H1 (cell line): ENCODE measurements at regions not wholly inside any gene's neighbourhood (a gene's known extent, or its start where the extent isn't known, plus 50 kb on each side); places are given as distances from the start of the nearest gene placed in this dataset.

ENCODE experiments used
- CTCF ChIA-PET: fragments of 300-600 bp; sonication (Branson Sonifier 250); formaldehyde crosslinking; loops from one replicate; lab custom pipeline; 2021; ENCODE audit not compliant: partially characterized antibody; lab: Charles Lee
- POLR2A ChIA-PET: fragments of 300-600 bp; sonication (Branson Sonifier 250); formaldehyde crosslinking; loops from one replicate; lab custom pipeline; 2021; ENCODE audit warnings: inconsistent platforms; ENCODE audit not compliant: partially characterized antibody; lab: Charles Lee
- DNase-seq, 2 experiments: peaks; one replicate each; pipeline versions ENCODE4 v3.0.0 to v3.0.0-alpha.2; 2010 to 2022; ENCODE audit warnings: low spot score in 2 of 2, low read depth in 1 of 2, mixed read lengths in 1 of 2
- FAIRE-seq: peaks from 2 replicates; lab custom pipeline; 2011; peaks lifted over from hg19 to GRCh38; lab: Jason Lieb, UNC
- H2AFZ ChIP-seq: 2 replicates; pipeline ENCODE4 v1.8.1; 2012; ENCODE audit warnings: low read length, inconsistent platforms
- H2AK5ac ChIP-seq: 2 replicates; pipeline ENCODE4 v1.6.1; 2013; ENCODE audit warnings: low read depth, low read length
- H2BK120ac ChIP-seq: replicated peaks from 2 replicates; pipeline ENCODE3; 2013; ENCODE audit warnings: low read depth, low read length, inconsistent platforms
- H2BK12ac ChIP-seq: 2 replicates; pipeline ENCODE4 v1.6.1; 2013; ENCODE audit warnings: low read depth, low read length
- H2BK15ac ChIP-seq: 2 replicates; pipeline ENCODE4 v1.6.1; 2013; ENCODE audit warnings: low read length
- H2BK20ac ChIP-seq: 2 replicates; pipeline ENCODE4 v1.6.1; 2013; ENCODE audit warnings: low read length
- H2BK5ac ChIP-seq: 2 replicates; pipeline ENCODE4 v1.6.1; 2013; ENCODE audit warnings: low read depth, low read length
- H3K14ac ChIP-seq: 2 replicates; pipeline ENCODE4 v1.6.1; 2013; ENCODE audit warnings: inconsistent platforms; ENCODE audit not compliant: insufficient read length
- H3K18ac ChIP-seq: 2 replicates; pipeline ENCODE4 v1.6.1; 2013; ENCODE audit warnings: low read length; ENCODE audit errors: extremely low read depth
- H3K23ac ChIP-seq: 2 replicates; pipeline ENCODE4 v1.6.1; 2013; ENCODE audit warnings: inconsistent platforms; ENCODE audit not compliant: insufficient read length
- H3K23me2 ChIP-seq: 2 replicates; pipeline ENCODE4 v1.6.1; 2013; ENCODE audit warnings: low read depth, low read length
- H3K27ac ChIP-seq: 2 replicates; pipeline ENCODE4 v1.6.1; 2011; ENCODE audit warnings: low read depth, low read length, inconsistent platforms
- H3K27me3 ChIP-seq, 4 experiments: replicated peaks in 1 of 4; 1 replicate in 1 of 4; 2 replicates in 3 of 4; pipeline versions ENCODE4 v1.6.1 to v1.8.1; 2011 to 2013; ENCODE audit warnings: low read length in 3 of 4, mild to moderate bottlenecking in 3 of 4, inconsistent platforms in 2 of 4, mixed read lengths in 2 of 4, moderate library complexity in 1 of 4; ENCODE audit not compliant: control insufficient read depth in 3 of 4, insufficient read depth in 3 of 4; ENCODE audit errors: extremely low read depth in 1 of 4
- H3K36me3 ChIP-seq, 4 experiments: 2 replicates each; pipeline versions ENCODE4 v1.6.1 to v1.8.1; 2011 to 2013; ENCODE audit warnings: mild to moderate bottlenecking in 4 of 4, low read length in 3 of 4, moderate library complexity in 2 of 4, control low read depth in 1 of 4, inconsistent platforms in 1 of 4; ENCODE audit not compliant: insufficient read depth in 4 of 4, control insufficient read depth in 2 of 4
- H3K4ac ChIP-seq: replicated peaks from 2 replicates; pipeline ENCODE3; 2013; ENCODE audit warnings: low read length, low read depth, mixed read lengths, inconsistent platforms; ENCODE audit not compliant: insufficient read length
- H3K4me1 ChIP-seq, 4 experiments: replicated peaks in 1 of 4; 1 replicate in 1 of 4; 2 replicates in 3 of 4; pipeline versions ENCODE4 v1.6.1 to v1.8.1; 2011 to 2013; ENCODE audit warnings: low read length in 3 of 4, inconsistent platforms in 2 of 4, mixed read lengths in 1 of 4; ENCODE audit not compliant: insufficient read depth in 4 of 4, control insufficient read depth in 3 of 4
- H3K4me2 ChIP-seq, 2 experiments: 2 replicates each; pipeline versions ENCODE4 v1.6.1 to v1.8.1; 2011 to 2013; ENCODE audit warnings: low read depth in 2 of 2, low read length in 2 of 2, control low read depth in 1 of 2, inconsistent platforms in 1 of 2, mild to moderate bottlenecking in 1 of 2; ENCODE audit not compliant: insufficient read depth in 1 of 2
- H3K4me3 ChIP-seq, 4 experiments: fragments of 200-600, 300-600 bp in 1 of 4; sonication (generic), shearing (Covaris generic), sonication (Bioruptor Twin) in 1 of 4; 2 replicates each; pipeline versions ENCODE4 v1.5.1 to v1.8.1; 2011 to 2016; ENCODE audit warnings: low read length in 4 of 4, low read depth in 3 of 4, control low read depth in 2 of 4, inconsistent platforms in 2 of 4, mild to moderate bottlenecking in 2 of 4, mixed read lengths in 1 of 4, moderate library complexity in 1 of 4; ENCODE audit not compliant: insufficient read depth in 2 of 4; ENCODE audit errors: extremely low read depth in 1 of 4
- H3K56ac ChIP-seq: replicated peaks from 2 replicates; pipeline ENCODE3; 2013; ENCODE audit warnings: low read depth, mild to moderate bottlenecking, mixed read lengths, low read length, inconsistent platforms; ENCODE audit not compliant: insufficient read length
- H3K79me1 ChIP-seq: 2 replicates; pipeline ENCODE4 v1.6.1; 2013; ENCODE audit warnings: low read depth, low read length, control low read depth
- H3K79me2 ChIP-seq, 2 experiments: 2 replicates each; pipeline versions ENCODE4 v1.6.1 to v1.8.1; 2012 to 2013; ENCODE audit warnings: low read length in 2 of 2, mild to moderate bottlenecking in 2 of 2, inconsistent platforms in 1 of 2; ENCODE audit not compliant: insufficient read depth in 2 of 2, control insufficient read depth in 1 of 2
- H3K9ac ChIP-seq, 4 experiments: replicated peaks in 1 of 4; 1 replicate in 1 of 4; 2 replicates in 3 of 4; pipeline versions ENCODE4 v1.6.1 to v1.8.1; 2011 to 2013; ENCODE audit warnings: low read depth in 3 of 4, low read length in 3 of 4, control low read depth in 2 of 4, mild to moderate bottlenecking in 2 of 4, moderate library complexity in 2 of 4, inconsistent platforms in 1 of 4; ENCODE audit errors: extremely low read depth in 1 of 4
- H3K9me3 ChIP-seq, 2 experiments: 2 replicates each; pipeline versions ENCODE4 v1.6.1 to v1.8.1; 2012 to 2013; ENCODE audit warnings: mild to moderate bottlenecking in 2 of 2, moderate library complexity in 2 of 2, control low read depth in 1 of 2, inconsistent platforms in 1 of 2, low read depth in 1 of 2, low read length in 1 of 2, mixed read lengths in 1 of 2; ENCODE audit not compliant: insufficient read depth in 2 of 2
- H4K20me1 ChIP-seq, 2 experiments: replicated peaks in 1 of 2; 2 replicates each; pipeline versions ENCODE3 to v1.8.1; 2011 to 2013; ENCODE audit warnings: inconsistent platforms in 2 of 2, low read length in 2 of 2, mild to moderate bottlenecking in 1 of 2; ENCODE audit not compliant: insufficient read depth in 2 of 2, control insufficient read depth in 1 of 2
- H4K5ac ChIP-seq: 2 replicates; pipeline ENCODE4 v1.6.1; 2013; ENCODE audit warnings: low read length, low read depth, mixed read lengths, inconsistent platforms; ENCODE audit not compliant: insufficient read length
- H4K8ac ChIP-seq: 2 replicates; pipeline ENCODE4 v1.8.0; 2013; ENCODE audit warnings: mild to moderate bottlenecking, moderate library complexity, low read length, inconsistent platforms; ENCODE audit not compliant: insufficient read depth; ENCODE audit errors: extremely low read depth
- H4K91ac ChIP-seq: replicated peaks from 2 replicates; pipeline ENCODE3; 2013; ENCODE audit warnings: low read length, mixed read lengths, inconsistent platforms; ENCODE audit not compliant: insufficient read length
- ASH2L ChIP-seq: fragments of 200-600, 300-600 bp; sonication (generic); IDR thresholded peaks from one replicate; pipeline ENCODE4 v1.7.1; 2017; ENCODE audit warnings: low read length
- ATF2 ChIP-seq: IDR thresholded peaks from 2 replicates; pipeline ENCODE4 v1.6.1; 2012; ENCODE audit warnings: low read length, inconsistent platforms
- ATF3 ChIP-seq: IDR thresholded peaks from 2 replicates; pipeline ENCODE4 v1.6.1; 2011; ENCODE audit warnings: low read depth, mild to moderate bottlenecking, low read length; ENCODE audit not compliant: insufficient read depth
- CEBPB ChIP-seq: IDR thresholded peaks from 2 replicates; pipeline ENCODE4 v1.6.1; 2012; ENCODE audit warnings: low read depth, low read length
- CREB1 ChIP-seq: IDR thresholded peaks from 2 replicates; pipeline ENCODE4 v1.6.1; 2012; ENCODE audit warnings: inconsistent platforms
- CTBP2 ChIP-seq: IDR thresholded peaks from 2 replicates; pipeline ENCODE4 v1.7.0; 2011; ENCODE audit warnings: borderline replicate concordance, mild to moderate bottlenecking, moderate library complexity, mixed read lengths, low read length; ENCODE audit not compliant: insufficient read depth, insufficient read length
- E2F6 ChIP-seq: IDR thresholded peaks from 2 replicates; pipeline ENCODE4 v1.6.1; 2012; ENCODE audit warnings: inconsistent platforms
- POLR2A ChIP-seq, 2 experiments: IDR thresholded peaks; 1 replicate in 1 of 2; 2 replicates in 1 of 2; pipeline ENCODE4 v1.6.1; 2011; ENCODE audit warnings: low read depth in 2 of 2, low read length in 2 of 2, mild to moderate bottlenecking in 2 of 2; ENCODE audit errors: control extremely low read depth in 1 of 2
- RBBP5 ChIP-seq: IDR thresholded peaks from 2 replicates; pipeline ENCODE4 v1.7.1; 2012; ENCODE audit warnings: low read depth, mild to moderate bottlenecking, inconsistent platforms, low read length, moderate library complexity, borderline replicate concordance
- SAP30 ChIP-seq: fragments of 300-600 bp; sonication (generic); IDR thresholded peaks from 2 replicates; pipeline ENCODE4 v1.7.1; 2012; ENCODE audit warnings: low read length, moderate library complexity, mild to moderate bottlenecking, inconsistent platforms; ENCODE audit not compliant: insufficient read depth, insufficient replicate concordance
- SIN3A ChIP-seq, 2 experiments: IDR thresholded peaks in 1 of 2; conservative IDR thresholded peaks in 1 of 2; 2 replicates each; pipeline ENCODE4 v1.6.1; 2011 to 2012; ENCODE audit warnings: low read length in 2 of 2, improper control_type of control experiment in 1 of 2, low read depth in 1 of 2, mild to moderate bottlenecking in 1 of 2
- SIRT6 ChIP-seq: IDR thresholded peaks from one replicate; pipeline ENCODE4 v1.7.1; 2012; ENCODE audit warnings: low read length, inconsistent platforms
- WGBS, 2 experiments: shearing (Covaris generic) in 1 of 2; methylation state at CpG; one replicate each; pipeline versions ENCODE4 v1.1.6 to v1.1.7; 2013 to 2015; ENCODE audit warnings: low lambda C conversion rate in 2 of 2, mixed read lengths in 2 of 2, inconsistent platforms in 1 of 2, low coverage in 1 of 2, missing lambda C conversion rate in 1 of 2; ENCODE audit not compliant: insufficient replicate concordance in 2 of 2, insufficient coverage in 1 of 2, insufficient read length in 1 of 2; ENCODE audit errors: extremely low coverage in 1 of 2, missing lambda C conversion rate in 1 of 2; 5-methylcytosine and 5-hydroxymethylcytosine counted together

- H2AFZ ChIP-seq, result no peak overlapping the region
- no peak for FAIRE-seq
- POLR2A ChIA-PET, result no interaction called here
- no peak for TF ChIP-seq CEBPB
- no peak for TF ChIP-seq E2F6
- TF ChIP-seq ASH2L, result no peak
- TF ChIP-seq POLR2A (IDR thresholded peaks at IDR 0.05; ENCODE audit: control extremely low read depth in 1 of 2, low read depth in 2 of 2, low read length in 2 of 2), result no peak
- no peak for TF ChIP-seq RBBP5
- TF ChIP-seq SIN3A (conservative IDR thresholded peaks at IDR 0.05 in 1 of 2, IDR thresholded peaks at IDR 0.05 in 1 of 2; ENCODE audit: low read depth in 1 of 2, low read length in 2 of 2), result no peak
- no peak for TF ChIP-seq CREB1
- no peak for TF ChIP-seq CTBP2
- no peak for TF ChIP-seq ATF3
- no peak for TF ChIP-seq ATF2
- no peak for TF ChIP-seq SAP30
- no peak for TF ChIP-seq SIRT6
Observed at GRCh38 chr6:140078561-140079125, 704.2 kb upstream of the CITED2 start.

More at GRCh38 chr6:140078561-140079125, 704.2 kb upstream of the CITED2 start:
- no peak overlapping the region for H2BK20ac ChIP-seq
- no peak overlapping the region for H4K91ac ChIP-seq
- no peaks in the 10 kb centered on the region for H3K79me1 ChIP-seq
- no peak overlapping the region for H3K4ac ChIP-seq
- H3K14ac ChIP-seq, result no peak overlapping the region
- no peaks in the 10 kb centered on the region for H4K20me1 ChIP-seq
- H3K56ac ChIP-seq, result no peak overlapping the region
- no peak for DNase-seq
- no peak overlapping the region for H3K4me2 ChIP-seq
- no peak overlapping the region for H4K8ac ChIP-seq
- H3K4me3 ChIP-seq, result no peak overlapping the region
- 90% methylated on average over 3 of the region's 3 CpGs; no CpG with 5 or more reads in 1 of the 2 experiments for WGBS, 2 experiments
- no peaks in the 10 kb centered on the region for H3K9me3 ChIP-seq
- no peaks in the 10 kb centered on the region for H3K4me1 ChIP-seq
- H3K23me2 ChIP-seq, result no peaks in the 10 kb centered on the region
- H3K18ac ChIP-seq, result no peak overlapping the region
- no peak overlapping the region for H3K27ac ChIP-seq
- no peak overlapping the region for H3K9ac ChIP-seq
- H2BK5ac ChIP-seq, result no peak overlapping the region
- no peak overlapping the region for H2BK12ac ChIP-seq
- H3K27me3 ChIP-seq, result no peaks in the 10 kb centered on the region
- no peak overlapping the region for H4K5ac ChIP-seq
- H3K23ac ChIP-seq, result no peak overlapping the region
- no peak overlapping the region for H2BK15ac ChIP-seq
- no peak overlapping the region for H2BK120ac ChIP-seq
- CTCF ChIA-PET, result no interaction called here
- H3K79me2 ChIP-seq, result no peaks in the 10 kb centered on the region
- H2AK5ac ChIP-seq, result no peak overlapping the region
- no peaks in the 10 kb centered on the region for H3K36me3 ChIP-seq
